ENCODE measurements at regions not wholly inside any gene's neighbourhood (a gene's known extent, or its start where the extent isn't known, plus 50 kb on each side); places are given as distances from the start of the nearest gene placed in this dataset.
"Not testable (repeated sequence)": the region's sequence is repeated elsewhere in the genome, so short reads cannot be mapped to it uniquely, and the experiment has no call there.

- DNase-seq (no peak), ATAC-seq (no peak)
- WGBS: 78% methylated on average over 2 of the region's 2 CpGs
- Histone ChIP-seq H3K27me3 (ENCODE audit: control insufficient read depth, insufficient read depth) (no peaks in the 10 kb centered on the region), H3K4me1 (ENCODE audit: control insufficient read depth, insufficient read depth, low read length) (no peaks in the 10 kb centered on the region), H3K4me3 (ENCODE audit: low read length) (no peak overlapping the region), H3K9me3 (ENCODE audit: control insufficient read depth, low read length) (no peaks in the 10 kb centered on the region), H3K27ac (ENCODE audit: low read length) (no peak overlapping the region)
- intact Hi-C loops (cut with DNase I): no loop called here
These were observed 262.1 kb upstream of the CA10 start for GRCh38 chr17:52420555-52421078.

DNA sequence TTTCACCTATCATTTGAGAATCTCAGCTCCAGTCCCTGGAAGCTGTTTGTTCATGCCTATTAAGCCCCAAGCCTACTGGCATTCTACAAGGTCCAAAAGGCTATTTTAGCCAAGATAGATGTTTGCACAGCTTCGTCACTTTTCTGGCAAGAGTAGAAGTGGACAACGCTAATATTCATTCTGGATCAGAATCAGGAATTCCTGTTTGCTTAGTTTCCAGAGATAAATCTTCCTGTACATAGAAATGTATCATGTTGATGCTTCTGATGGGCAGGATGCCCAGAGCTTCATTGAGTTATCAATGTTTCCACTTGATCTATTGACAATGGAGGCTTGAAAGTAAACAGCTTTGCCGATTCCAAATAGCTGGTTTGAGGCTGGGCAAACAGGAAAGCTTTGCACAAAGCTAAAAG, 260.7 kb upstream of the CA10 start:
- Histone ChIP-seq H3K27ac (ENCODE audit: low read length) (no peak overlapping the region), H3K27me3 (ENCODE audit: control insufficient read depth, insufficient read depth) (no peaks in the 10 kb centered on the region), H3K9me3 (ENCODE audit: control insufficient read depth, low read length) (no peaks in the 10 kb centered on the region), H3K4me1 (ENCODE audit: control insufficient read depth, insufficient read depth, low read length) (no peaks in the 10 kb centered on the region), H3K4me3 (ENCODE audit: low read length) (no peak overlapping the region)
- intact Hi-C loops (cut with DNase I): no loop called here
- 30% methylated on average over 3 of the region's 3 CpGs for WGBS
- DNase-seq (no peak), ATAC-seq (peak in 1 of 2 donors; percentile 65)

DNA sequence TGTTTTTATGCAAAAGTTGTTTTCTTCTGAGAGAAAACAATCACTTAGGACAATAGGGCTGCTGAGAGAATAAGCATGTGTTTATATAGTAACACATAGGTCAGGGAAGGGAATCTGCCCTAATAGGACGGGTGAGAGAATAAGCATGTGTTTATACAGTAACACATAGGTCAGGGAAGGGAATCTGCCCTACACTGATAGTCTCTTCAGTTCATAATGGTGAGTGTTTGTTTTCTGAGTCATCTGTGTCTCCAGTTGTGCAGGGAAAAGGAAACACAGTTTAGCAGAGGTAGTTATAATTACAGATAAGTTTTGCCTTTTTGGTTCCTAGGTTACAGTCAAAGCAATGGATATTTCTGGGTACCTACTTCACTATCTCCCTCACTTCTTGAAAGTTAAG, 252.3 kb upstream of the CA10 start:
- 37% methylated on average over 1 of the region's 1 CpG for WGBS
- no peak for DNase-seq

DNA sequence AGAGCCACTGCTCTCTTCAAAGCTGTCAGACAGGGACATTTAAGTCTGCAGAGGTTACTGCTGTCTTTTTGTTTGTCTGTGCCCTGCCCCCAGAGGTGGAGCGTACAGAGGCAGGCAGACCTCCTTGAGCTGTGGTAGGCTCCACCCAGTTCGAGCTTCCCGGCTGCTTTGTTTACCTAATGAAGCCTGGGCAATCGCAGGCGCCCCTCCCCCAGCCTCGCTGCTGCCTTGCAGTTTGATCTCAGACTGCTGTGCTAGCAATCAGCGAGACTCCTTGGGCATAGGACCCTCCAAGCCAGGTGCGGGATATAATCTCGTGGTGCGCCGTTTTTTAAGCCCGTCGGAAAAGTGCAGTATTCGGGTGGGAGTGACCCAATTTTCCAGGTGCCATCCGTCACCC, 250.7 kb upstream of the CA10 start:
- DNase-seq, ATAC-seq: not testable (repeated sequence)
- 75% methylated on average over 15 of the region's 15 CpGs for WGBS

More for the DNA sequence above, 252.3 kb upstream of the CA10 start:
- H3K9me3 ChIP-seq (ENCODE audit: control insufficient read depth, low read length): no peaks in the 10 kb centered on the region
- no peaks in the 10 kb centered on the region for H3K27me3 ChIP-seq (ENCODE audit: control insufficient read depth, insufficient read depth)
- no peak overlapping the region for H3K27ac ChIP-seq (ENCODE audit: low read length)
- ATAC-seq: no peak
- H3K4me1 ChIP-seq (ENCODE audit: control insufficient read depth, insufficient read depth, low read length): no peaks in the 10 kb centered on the region
- intact Hi-C loops (cut with DNase I): no loop called here
- H3K4me3 ChIP-seq (ENCODE audit: low read length): no peak overlapping the region

DNA sequence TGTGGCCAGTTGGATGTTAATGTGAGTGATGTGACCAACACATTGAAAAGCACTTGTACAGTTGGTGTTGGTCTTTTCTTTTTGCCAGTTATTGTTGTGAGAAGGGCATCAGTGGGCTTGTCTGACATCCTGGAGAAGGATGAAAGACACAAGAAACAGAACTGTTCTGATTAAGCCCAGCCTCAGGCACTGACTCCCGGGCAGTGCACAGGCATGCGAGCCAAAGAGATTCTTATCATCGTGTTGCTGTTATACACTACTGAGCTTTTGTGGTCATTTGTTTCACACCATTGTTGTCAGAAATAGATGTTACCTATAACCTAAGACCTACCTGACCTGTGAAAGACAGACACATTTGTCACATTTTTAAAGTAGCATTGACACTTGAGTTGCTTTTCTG, 236.8 kb upstream of the CA10 start:
- Histone ChIP-seq H3K27me3 (ENCODE audit: control insufficient read depth, insufficient read depth) (no peaks in the 10 kb centered on the region), H3K4me3 (ENCODE audit: low read length) (no peak overlapping the region), H3K4me1 (ENCODE audit: control insufficient read depth, insufficient read depth, low read length) (no peaks in the 10 kb centered on the region), H3K27ac (ENCODE audit: low read length) (no peak overlapping the region), H3K9me3 (ENCODE audit: control insufficient read depth, low read length) (no peaks in the 10 kb centered on the region)
- ATAC-seq: no peak
- DNase-seq: no peak
- intact Hi-C loops (cut with DNase I): no loop called here
- 59% methylated on average over 3 of the region's 3 CpGs for WGBS

More for the DNA sequence above, 250.7 kb upstream of the CA10 start:
- H3K9me3 ChIP-seq (ENCODE audit: control insufficient read depth, low read length); H3K27me3 ChIP-seq (ENCODE audit: control insufficient read depth, insufficient read depth); H3K27ac ChIP-seq (ENCODE audit: low read length); intact Hi-C loops (cut with DNase I); H3K4me1 ChIP-seq (ENCODE audit: control insufficient read depth, insufficient read depth, low read length); H3K4me3 ChIP-seq (ENCODE audit: low read length): not testable (repeated sequence)

DNA sequence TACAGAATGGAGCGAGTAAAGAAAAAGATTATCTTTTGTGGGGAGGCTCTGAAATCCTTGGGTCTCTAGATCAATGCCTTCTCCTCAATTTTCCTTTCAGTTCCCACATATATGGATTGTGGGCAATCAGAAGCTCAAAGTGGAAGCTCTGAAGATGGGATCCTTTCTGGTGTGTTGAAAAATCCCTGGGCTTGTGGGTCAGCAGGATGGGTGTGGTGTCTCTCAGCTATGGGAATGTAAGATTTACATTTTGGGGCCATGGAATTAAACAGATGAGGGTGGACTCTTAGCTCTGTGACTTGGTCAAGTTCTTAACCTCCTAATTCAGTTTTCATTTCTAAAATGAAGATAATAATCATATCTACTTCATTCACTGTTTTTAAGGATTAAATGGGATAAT, 231.9 kb upstream of the CA10 start:
- H3K9me3 ChIP-seq (ENCODE audit: control insufficient read depth, low read length): no peaks in the 10 kb centered on the region
- H3K27ac ChIP-seq (ENCODE audit: low read length): no peak overlapping the region
- ATAC-seq (peak in 1 of 2 donors; percentile 48), DNase-seq (no peak)
- 93% methylated on average over 1 of the region's 1 CpG for WGBS
- no peaks in the 10 kb centered on the region for H3K4me1 ChIP-seq (ENCODE audit: control insufficient read depth, insufficient read depth, low read length)
- intact Hi-C loops (cut with DNase I): no loop called here
- H3K27me3 ChIP-seq (ENCODE audit: control insufficient read depth, insufficient read depth): no peaks in the 10 kb centered on the region
- no peak overlapping the region for H3K4me3 ChIP-seq (ENCODE audit: low read length)

DNA sequence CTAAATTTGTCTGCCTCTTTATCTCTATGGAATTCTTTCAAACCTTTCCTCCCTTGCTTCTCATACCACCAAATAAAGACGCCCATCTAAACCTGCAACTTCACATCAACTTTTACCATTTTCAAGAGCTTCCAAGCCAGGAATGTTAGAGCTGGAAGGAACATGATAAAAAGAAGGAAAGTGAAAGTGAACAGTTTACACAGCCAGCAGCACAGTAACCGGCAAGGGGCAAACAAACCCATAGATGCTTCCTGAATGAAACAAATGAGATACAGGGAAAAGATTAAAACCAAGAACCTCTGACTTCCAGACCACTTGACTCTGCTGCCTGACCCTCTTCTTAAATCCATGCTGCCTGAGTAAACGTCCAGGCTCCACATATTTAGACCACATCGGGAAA, 231.1 kb upstream of the CA10 start:
- intact Hi-C loops (cut with DNase I): no loop called here
- H3K4me3 ChIP-seq (ENCODE audit: low read length): peak overlapping the region; percentile 49
- no peaks in the 10 kb centered on the region for H3K9me3 ChIP-seq (ENCODE audit: control insufficient read depth, low read length)
- ATAC-seq (peak; percentile 54 to 59), DNase-seq (no peak)
- 33% methylated on average over 4 of the region's 4 CpGs for WGBS
- no peaks in the 10 kb centered on the region for H3K27me3 ChIP-seq (ENCODE audit: control insufficient read depth, insufficient read depth)
- no peaks in the 10 kb centered on the region for H3K4me1 ChIP-seq (ENCODE audit: control insufficient read depth, insufficient read depth, low read length)
- H3K27ac ChIP-seq (ENCODE audit: low read length): no peak overlapping the region

DNA sequence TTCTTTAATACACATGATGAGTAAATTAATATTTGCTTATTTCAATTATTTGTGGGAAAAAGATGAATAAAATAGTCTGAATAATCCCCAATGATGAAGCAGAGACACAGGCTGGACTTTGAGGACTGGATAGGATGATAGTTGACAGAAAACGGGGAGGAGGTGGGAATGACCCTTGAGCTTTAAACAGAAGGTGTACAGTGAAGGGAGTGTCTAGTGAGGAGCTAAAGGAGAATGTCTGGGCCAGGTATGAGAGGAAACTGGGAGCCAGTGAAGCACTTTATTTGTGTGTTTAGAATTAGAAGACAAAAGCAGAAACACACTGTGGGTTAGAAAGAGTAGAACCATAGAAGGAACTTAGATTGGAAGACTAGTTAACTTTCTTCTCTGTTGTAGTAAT, 230.4 kb upstream of the CA10 start:
- ATAC-seq (no peak), DNase-seq (no peak)
- H3K27ac ChIP-seq (ENCODE audit: low read length): no peak overlapping the region
- no peaks in the 10 kb centered on the region for H3K4me1 ChIP-seq (ENCODE audit: control insufficient read depth, insufficient read depth, low read length)
- H3K27me3 ChIP-seq (ENCODE audit: control insufficient read depth, insufficient read depth): no peaks in the 10 kb centered on the region
- intact Hi-C loops (cut with DNase I): no loop called here
- 82% methylated on average over 1 of the region's 1 CpG for WGBS
- H3K9me3 ChIP-seq (ENCODE audit: control insufficient read depth, low read length): no peaks in the 10 kb centered on the region
- no peak overlapping the region for H3K4me3 ChIP-seq (ENCODE audit: low read length)

- no peak overlapping the region for H3K27ac ChIP-seq (ENCODE audit: low read length)
- intact Hi-C loops (cut with DNase I): no loop called here
- no peak for ATAC-seq
- no peak overlapping the region for H3K4me3 ChIP-seq (ENCODE audit: low read length)
- WGBS: 86% methylated on average over 5 of the region's 5 CpGs
- no peaks in the 10 kb centered on the region for H3K27me3 ChIP-seq (ENCODE audit: control insufficient read depth, insufficient read depth)
- no peak for DNase-seq
- no peaks in the 10 kb centered on the region for H3K9me3 ChIP-seq (ENCODE audit: control insufficient read depth, low read length)
- no peaks in the 10 kb centered on the region for H3K4me1 ChIP-seq (ENCODE audit: control insufficient read depth, insufficient read depth, low read length)
These were observed 226.2 kb upstream of the CA10 start for GRCh38 chr17:52384695-52385094.

DNA sequence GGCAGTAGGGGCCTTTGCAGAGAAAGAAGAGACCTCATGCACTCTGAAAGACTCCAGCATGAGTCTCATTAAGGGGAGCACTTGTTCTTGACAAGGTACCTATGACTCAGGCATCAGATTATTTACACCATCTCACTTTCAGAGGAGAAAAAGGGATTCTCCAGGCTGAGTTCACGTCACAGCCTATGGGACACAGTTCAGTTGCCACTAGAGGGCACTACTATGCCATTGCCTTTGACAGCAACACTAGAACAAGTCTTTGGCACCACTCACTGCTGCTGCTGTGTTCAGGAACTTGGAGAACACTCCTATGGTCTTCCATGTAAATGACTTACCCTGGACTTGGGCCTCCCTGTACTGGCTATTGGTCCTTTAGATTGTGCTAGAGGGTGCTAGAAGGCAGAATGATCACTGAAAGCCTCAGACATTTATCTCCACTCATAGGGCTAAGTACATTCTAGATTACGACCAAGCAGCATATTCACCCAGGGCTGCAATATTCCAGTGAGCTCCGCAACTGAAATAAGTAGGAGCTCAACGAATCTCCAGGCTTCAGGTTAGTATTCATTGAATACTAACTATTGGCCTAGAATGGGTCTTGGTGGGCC, 225.1 kb upstream of the CA10 start:
- no peaks in the 10 kb centered on the region for H3K9me3 ChIP-seq (ENCODE audit: control insufficient read depth, low read length)
- peak; percentile 91 to 92 for ATAC-seq
- no peak overlapping the region for H3K4me3 ChIP-seq (ENCODE audit: low read length)
- no peaks in the 10 kb centered on the region for H3K27me3 ChIP-seq (ENCODE audit: control insufficient read depth, insufficient read depth)
- peak in 2 of 3 donors; percentile 40 to 59 for DNase-seq
- no peaks in the 10 kb centered on the region for H3K4me1 ChIP-seq (ENCODE audit: control insufficient read depth, insufficient read depth, low read length)
- intact Hi-C loops (cut with DNase I): no loop called here
- H3K27ac ChIP-seq (ENCODE audit: low read length): no peak overlapping the region
- 66% methylated on average over 4 of the region's 4 CpGs for WGBS

GRCh38 chr17:52378860-52379259, 220.3 kb upstream of the CA10 start:
- WGBS: 76% methylated on average over 3 of the region's 3 CpGs
- H3K27ac ChIP-seq (ENCODE audit: low read length): no peak overlapping the region
- intact Hi-C loops (cut with DNase I): no loop called here
- DNase-seq (no peak), ATAC-seq (no peak)
- no peak overlapping the region for H3K4me3 ChIP-seq (ENCODE audit: low read length)
- H3K27me3 ChIP-seq (ENCODE audit: control insufficient read depth, insufficient read depth): no peaks in the 10 kb centered on the region
- no peaks in the 10 kb centered on the region for H3K4me1 ChIP-seq (ENCODE audit: control insufficient read depth, insufficient read depth, low read length)
- H3K9me3 ChIP-seq (ENCODE audit: control insufficient read depth, low read length): no peaks in the 10 kb centered on the region

- WGBS: 74% methylated on average over 3 of the region's 3 CpGs
- Histone ChIP-seq H3K4me3 (ENCODE audit: low read length) (no peak overlapping the region), H3K27me3 (ENCODE audit: control insufficient read depth, insufficient read depth) (no peaks in the 10 kb centered on the region), H3K9me3 (ENCODE audit: control insufficient read depth, low read length) (no peaks in the 10 kb centered on the region), H3K27ac (ENCODE audit: low read length) (no peak overlapping the region), H3K4me1 (ENCODE audit: control insufficient read depth, insufficient read depth, low read length) (no peaks in the 10 kb centered on the region)
- DNase-seq (no peak), ATAC-seq (no peak)
- intact Hi-C loops (cut with DNase I): no loop called here
These were observed 217.6 kb upstream of the CA10 start for GRCh38 chr17:52376137-52376536.
